Activated T-helper 1 cell treated with anti-CD3 and anti-CD28 coated beads, Interleukin-12 subunit alpha, Interleukin-12 subunit beta, Interleukin-2, Interleukin-4 antibody, amounts not matched to agents 30 ng/mL and 10 ng/mL and 1 ng/mL, durations not matched to agents 14 hours and 24 hours and 36 hours (primary cell): ENCODE measurements at regions not wholly inside any gene's neighbourhood (a gene's known extent, or its start where the extent isn't known, plus 50 kb on each side); places are given as distances from the start of the nearest gene placed in this dataset.

Experiments used
- DNase-seq: peaks from one replicate; pipeline ENCODE4 v3.0.0; 2021; ENCODE audit warnings: low spot score
- H3K27ac Mint-ChIP-seq: one replicate; pipeline ENCODE4 v1.8.0; 2021; ENCODE audit warnings: mild to moderate bottlenecking, mixed read lengths
- H3K27me3 Mint-ChIP-seq: one replicate; pipeline ENCODE4 v1.8.0; 2022; ENCODE audit warnings: mild to moderate bottlenecking, moderate library complexity, mixed read lengths; ENCODE audit not compliant: insufficient read depth
- H3K36me3 Mint-ChIP-seq: one replicate; pipeline ENCODE4 v1.8.0; 2021; ENCODE audit warnings: low read depth, mixed read lengths
- H3K4me1 Mint-ChIP-seq: one replicate; pipeline ENCODE4 v1.8.0; 2021; ENCODE audit warnings: low read depth, mixed read lengths
- H3K4me3 Mint-ChIP-seq: one replicate; pipeline ENCODE4 v1.8.0; 2021; ENCODE audit warnings: mild to moderate bottlenecking, moderate library complexity, mixed read lengths
- H3K9me3 Mint-ChIP-seq: one replicate; pipeline ENCODE4 v1.8.0; 2021; ENCODE audit warnings: mixed read lengths
- intact Hi-C: fragments of 100-400 bp; cut with micrococcal nuclease; formaldehyde crosslinking; loops from one replicate; pipeline ENCODE4 v1.15.1; 2024

DNA sequence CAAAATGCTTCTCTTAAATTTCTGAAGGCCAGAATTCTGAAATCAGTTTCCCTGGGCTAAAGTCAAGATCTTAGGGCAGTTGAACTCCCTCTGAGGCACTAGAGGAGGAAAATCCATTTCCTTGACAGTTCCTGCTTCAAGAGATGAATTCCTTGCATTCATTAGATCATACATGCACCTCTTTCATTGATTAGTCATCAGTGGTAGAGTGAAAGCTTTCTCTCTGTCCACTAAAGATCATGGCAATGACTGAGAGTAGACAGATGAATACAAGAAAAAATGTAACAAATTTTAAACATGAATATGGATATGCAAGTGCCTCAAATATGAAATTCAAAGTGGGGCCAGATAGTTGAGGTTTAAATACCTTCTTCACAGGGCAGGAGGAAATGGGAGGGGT, 693.4 kb upstream of the TMEFF2 start:
- H3K27me3 Mint-ChIP-seq, result no peaks in the 10 kb centered on the region
- no peak overlapping the region for H3K27ac Mint-ChIP-seq
- no peak for DNase-seq
- H3K36me3 Mint-ChIP-seq, result no peaks in the 10 kb centered on the region
- H3K4me3 Mint-ChIP-seq, result no peak overlapping the region
- no peaks in the 10 kb centered on the region for H3K4me1 Mint-ChIP-seq
- intact Hi-C loops, result no loop called here
- H3K9me3 Mint-ChIP-seq, result no peaks in the 10 kb centered on the region

DNA sequence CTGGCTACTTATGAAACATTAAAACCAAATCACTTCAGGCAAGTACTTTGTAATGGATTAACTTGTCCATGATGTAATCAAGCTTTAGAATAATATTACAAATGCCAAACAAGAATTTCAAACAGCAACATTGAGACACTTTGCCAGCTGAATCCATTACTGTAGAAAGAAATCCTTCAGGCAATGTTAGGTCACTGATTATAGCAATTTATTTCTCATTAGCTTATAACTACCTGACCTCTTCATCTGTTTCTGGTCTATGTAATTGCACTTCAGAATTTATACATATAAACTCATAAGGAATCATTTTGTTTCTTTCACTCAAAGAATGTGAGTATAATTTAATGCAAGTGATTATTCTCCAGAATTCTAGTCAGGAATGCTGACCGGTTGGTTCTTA, 692.6 kb upstream of the TMEFF2 start:
- H3K9me3 Mint-ChIP-seq, result no peaks in the 10 kb centered on the region
- no peaks in the 10 kb centered on the region for H3K27me3 Mint-ChIP-seq
- H3K27ac Mint-ChIP-seq, result no peak overlapping the region
- intact Hi-C loops, result no loop called here
- H3K4me3 Mint-ChIP-seq, result no peak overlapping the region
- H3K36me3 Mint-ChIP-seq, result no peaks in the 10 kb centered on the region
- no peaks in the 10 kb centered on the region for H3K4me1 Mint-ChIP-seq
- DNase-seq, result no peak

DNA sequence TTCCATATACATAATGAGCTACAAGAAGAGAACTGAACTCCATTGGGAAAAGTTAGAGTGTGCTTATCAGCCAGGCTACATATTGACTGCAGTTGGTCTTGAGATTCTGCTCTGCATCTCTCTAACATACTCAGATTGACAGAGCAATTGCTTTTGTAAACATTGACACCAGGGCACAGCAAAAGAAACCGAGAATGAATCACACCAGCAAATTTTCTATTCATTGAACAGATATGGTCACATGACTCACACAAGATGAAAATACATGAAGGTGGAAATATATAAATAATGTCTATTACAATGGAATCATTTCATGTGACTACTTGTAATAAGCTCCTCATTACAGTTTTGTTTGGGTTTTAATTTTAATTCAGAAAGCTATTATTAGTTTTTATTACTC, 691.9 kb upstream of the TMEFF2 start:
- H3K9me3 Mint-ChIP-seq, result no peaks in the 10 kb centered on the region
- no peaks in the 10 kb centered on the region for H3K27me3 Mint-ChIP-seq
- H3K4me1 Mint-ChIP-seq, result no peaks in the 10 kb centered on the region
- H3K36me3 Mint-ChIP-seq, result no peaks in the 10 kb centered on the region
- intact Hi-C loops, result no loop called here
- no peak overlapping the region for H3K4me3 Mint-ChIP-seq
- no peak overlapping the region for H3K27ac Mint-ChIP-seq
- DNase-seq, result no peak

DNA sequence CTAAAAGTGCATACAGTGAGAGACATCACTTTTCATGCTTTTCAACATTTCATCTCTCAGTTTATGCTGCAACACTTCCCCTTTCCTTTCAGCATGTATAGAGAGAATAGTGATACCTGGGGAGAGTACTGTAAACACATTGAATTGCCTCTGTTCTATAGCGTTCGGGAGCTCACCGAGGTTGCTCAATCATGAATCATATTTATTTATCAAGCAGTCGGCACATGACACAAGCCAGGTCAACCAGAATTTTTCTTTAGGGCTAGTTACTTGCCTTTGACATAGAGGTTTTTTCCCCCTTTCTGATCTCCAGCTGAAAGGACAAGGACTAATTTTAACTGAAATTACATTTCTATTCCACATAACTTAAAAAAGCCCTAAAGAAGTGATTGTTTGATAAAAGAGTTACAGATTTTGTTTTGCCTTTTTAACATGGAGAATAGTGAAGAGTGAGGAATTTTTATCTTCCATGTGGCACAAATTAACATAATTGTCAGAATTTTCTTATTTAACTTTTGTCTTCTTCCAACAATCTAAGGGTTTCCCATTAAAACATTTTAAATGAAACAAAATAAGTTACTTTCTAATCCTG, 690.9 kb upstream of the TMEFF2 start:
- H3K36me3 Mint-ChIP-seq, result no peaks in the 10 kb centered on the region
- intact Hi-C loops, result no loop called here
- no peak overlapping the region for H3K27ac Mint-ChIP-seq
- DNase-seq, result no peak
- H3K27me3 Mint-ChIP-seq, result no peaks in the 10 kb centered on the region
- H3K9me3 Mint-ChIP-seq, result no peaks in the 10 kb centered on the region
- H3K4me1 Mint-ChIP-seq, result no peaks in the 10 kb centered on the region
- no peak overlapping the region for H3K4me3 Mint-ChIP-seq

DNA sequence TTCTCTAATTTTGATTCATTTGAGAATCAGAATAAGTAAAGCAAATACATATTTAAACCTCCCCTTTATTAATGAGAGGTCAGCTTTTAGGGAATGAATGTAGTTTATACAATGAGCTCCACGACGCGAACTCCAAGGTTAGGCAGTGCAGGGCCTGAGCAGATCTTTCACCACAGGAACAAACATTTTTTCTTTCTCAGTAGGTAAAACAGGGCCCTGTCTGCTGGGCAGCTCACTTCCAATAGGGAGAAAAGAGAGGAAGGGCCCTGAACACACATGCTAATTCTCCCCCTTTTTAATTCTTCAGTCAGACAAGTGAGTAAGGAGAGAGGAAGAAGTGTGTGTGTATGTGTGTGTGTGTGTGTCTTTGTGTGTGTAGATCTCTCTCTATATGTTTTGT, 682.4 kb upstream of the TMEFF2 start:
- H3K36me3 Mint-ChIP-seq, result no peaks in the 10 kb centered on the region
- no peaks in the 10 kb centered on the region for H3K4me1 Mint-ChIP-seq
- H3K4me3 Mint-ChIP-seq, result no peak overlapping the region
- H3K27ac Mint-ChIP-seq, result no peak overlapping the region
- H3K27me3 Mint-ChIP-seq, result no peaks in the 10 kb centered on the region
- no peaks in the 10 kb centered on the region for H3K9me3 Mint-ChIP-seq
- intact Hi-C loops, result no loop called here
- no peak for DNase-seq

DNA sequence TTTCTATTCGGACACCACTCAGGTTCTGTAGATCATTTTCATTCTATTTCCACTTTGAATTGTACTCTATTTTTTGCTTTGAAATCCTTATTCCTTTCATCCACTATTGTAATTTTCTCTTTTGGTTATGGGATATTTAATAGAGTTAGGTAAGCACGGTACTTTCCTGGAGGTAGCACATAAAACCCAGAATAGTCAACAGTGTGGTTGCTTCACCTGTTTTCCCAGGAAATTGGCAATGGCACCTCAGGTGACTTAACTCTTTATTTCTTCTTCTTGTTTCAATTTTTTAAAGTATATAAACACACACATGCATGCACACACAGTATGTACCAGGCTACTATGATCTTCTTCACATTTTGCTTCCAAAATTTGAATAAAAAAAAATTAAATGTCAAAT, 682.0 kb upstream of the TMEFF2 start:
- no peak overlapping the region for H3K27ac Mint-ChIP-seq
- no peaks in the 10 kb centered on the region for H3K36me3 Mint-ChIP-seq
- no peak for DNase-seq
- H3K4me3 Mint-ChIP-seq, result no peak overlapping the region
- no peaks in the 10 kb centered on the region for H3K9me3 Mint-ChIP-seq
- no peaks in the 10 kb centered on the region for H3K4me1 Mint-ChIP-seq
- H3K27me3 Mint-ChIP-seq, result no peaks in the 10 kb centered on the region
- intact Hi-C loops, result no loop called here

DNA sequence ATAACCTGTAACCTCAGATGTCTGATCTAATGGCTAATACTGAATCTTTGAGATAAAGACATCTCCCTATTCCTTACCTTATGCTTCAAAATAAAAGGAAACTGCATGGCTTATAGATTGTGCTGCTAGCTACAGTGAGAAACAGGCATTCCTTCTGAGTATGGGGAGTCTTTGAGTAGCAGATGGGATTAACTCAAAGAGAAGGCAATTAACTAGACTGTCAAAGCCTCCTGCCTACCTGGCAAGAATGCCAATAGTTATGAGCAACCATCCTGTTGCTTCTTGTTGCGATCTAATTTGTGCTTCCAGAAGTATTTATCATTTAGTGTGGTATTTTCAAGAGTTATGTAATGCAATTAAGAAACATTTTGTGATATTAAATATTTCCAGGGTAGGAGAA, 660.0 kb upstream of the TMEFF2 start:
- no peaks in the 10 kb centered on the region for H3K36me3 Mint-ChIP-seq
- no peaks in the 10 kb centered on the region for H3K27me3 Mint-ChIP-seq
- H3K27ac Mint-ChIP-seq, result no peak overlapping the region
- no peak for DNase-seq
- H3K9me3 Mint-ChIP-seq, result no peaks in the 10 kb centered on the region
- intact Hi-C loops, result no loop called here
- no peak overlapping the region for H3K4me3 Mint-ChIP-seq
- H3K4me1 Mint-ChIP-seq, result no peaks in the 10 kb centered on the region

DNA sequence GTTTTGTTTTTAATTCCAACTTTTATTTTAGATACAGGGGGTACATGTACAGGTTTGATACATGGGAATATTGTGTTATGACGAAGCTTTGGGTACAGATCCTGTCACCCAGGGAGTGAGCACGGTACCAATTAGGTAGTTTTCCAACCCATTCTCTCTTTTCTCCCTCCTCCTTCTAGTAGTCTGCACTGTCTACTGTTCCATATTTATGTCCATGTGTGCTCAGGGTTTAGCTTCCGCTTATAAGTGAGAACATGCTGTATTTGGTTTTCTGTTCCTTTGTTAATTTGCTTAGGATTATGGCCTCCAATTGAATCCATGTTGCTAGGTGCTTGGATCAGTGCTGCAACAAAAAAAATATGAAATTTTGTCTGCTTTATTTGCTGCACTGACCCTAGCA, 659.3 kb upstream of the TMEFF2 start:
- Mint-ChIP-seq H3K27me3 (no peaks in the 10 kb centered on the region), H3K4me1 (no peaks in the 10 kb centered on the region), H3K27ac (no peak overlapping the region), H3K36me3 (no peaks in the 10 kb centered on the region), H3K4me3 (no peak overlapping the region), H3K9me3 (no peaks in the 10 kb centered on the region)
- intact Hi-C loops, result no loop called here
- no peak for DNase-seq

DNA sequence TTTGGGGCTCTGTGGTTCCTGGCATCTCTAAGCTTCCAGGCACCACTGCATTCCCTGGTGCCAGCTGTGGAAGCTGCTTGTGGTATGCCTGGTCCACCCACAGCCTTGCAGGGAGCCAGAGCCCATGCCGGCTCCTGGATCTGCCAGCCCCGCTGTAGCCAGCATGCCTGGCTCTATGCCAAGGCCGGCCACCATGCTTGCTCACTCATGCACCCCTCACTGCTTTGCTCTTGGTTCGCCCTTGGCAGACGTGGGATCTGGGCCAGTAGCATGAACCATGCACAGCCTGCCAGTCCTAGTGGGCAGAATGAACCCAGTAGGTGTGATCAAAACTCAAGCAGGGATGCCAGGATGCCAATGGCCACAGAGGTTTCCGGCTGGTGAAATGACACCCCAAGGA, 634.2 kb upstream of the TMEFF2 start:
- intact Hi-C loops, result no loop called here
- Mint-ChIP-seq H3K4me3 (no peak overlapping the region), H3K36me3 (no peaks in the 10 kb centered on the region), H3K27me3 (no peaks in the 10 kb centered on the region), H3K27ac (no peak overlapping the region), H3K9me3 (no peaks in the 10 kb centered on the region), H3K4me1 (no peaks in the 10 kb centered on the region)
- no peak for DNase-seq

DNA sequence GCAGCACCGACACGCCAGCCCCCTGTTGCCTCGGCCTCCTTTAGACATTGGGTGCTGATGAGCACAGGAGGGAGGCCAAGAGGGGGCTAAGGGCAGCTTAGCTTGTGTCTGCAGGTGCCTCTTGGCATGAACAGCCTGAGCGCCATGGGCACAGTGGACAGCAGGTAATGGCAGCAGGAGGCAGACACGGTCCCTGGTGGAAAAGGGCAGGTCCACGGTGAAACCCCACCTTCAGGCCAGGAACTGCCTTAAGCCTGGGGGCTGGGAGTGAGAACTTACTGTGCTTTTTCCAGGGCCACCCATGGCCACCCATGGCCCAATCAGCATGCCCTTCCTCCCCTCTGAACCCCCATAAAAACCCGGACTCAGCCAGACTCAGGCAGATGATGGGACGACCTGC, 633.4 kb upstream of the TMEFF2 start:
- Mint-ChIP-seq H3K4me3 (no peak overlapping the region), H3K36me3 (no peaks in the 10 kb centered on the region), H3K9me3 (no peaks in the 10 kb centered on the region), H3K4me1 (no peaks in the 10 kb centered on the region), H3K27ac (no peak overlapping the region), H3K27me3 (no peaks in the 10 kb centered on the region)
- intact Hi-C loops, result no loop called here
- DNase-seq, result no peak

DNA sequence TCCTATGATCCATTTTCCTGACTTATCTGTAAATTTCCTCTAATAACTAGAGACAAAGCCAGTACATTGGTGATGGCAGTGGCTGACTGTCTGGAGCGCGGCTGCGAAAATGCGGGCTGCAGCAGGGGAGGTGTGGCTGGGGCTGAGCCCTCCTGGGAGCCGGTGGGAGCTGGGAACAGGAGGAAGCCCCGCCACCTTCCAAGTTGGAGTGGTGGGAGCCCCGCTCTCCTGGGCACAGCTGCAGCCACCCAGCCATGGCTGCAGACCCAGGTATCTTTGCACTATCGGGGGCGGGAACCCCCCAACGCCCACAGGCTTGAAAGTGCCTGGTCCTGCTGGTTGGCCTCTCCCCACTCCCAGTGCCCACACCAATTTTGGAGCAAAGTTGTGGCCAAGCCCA, 633.0 kb upstream of the TMEFF2 start:
- H3K36me3 Mint-ChIP-seq, result no peaks in the 10 kb centered on the region
- H3K9me3 Mint-ChIP-seq, result no peaks in the 10 kb centered on the region
- H3K4me1 Mint-ChIP-seq, result no peaks in the 10 kb centered on the region
- DNase-seq, result no peak
- no peak overlapping the region for H3K27ac Mint-ChIP-seq
- H3K4me3 Mint-ChIP-seq, result no peak overlapping the region
- no peaks in the 10 kb centered on the region for H3K27me3 Mint-ChIP-seq
- intact Hi-C loops, result no loop called here

DNA sequence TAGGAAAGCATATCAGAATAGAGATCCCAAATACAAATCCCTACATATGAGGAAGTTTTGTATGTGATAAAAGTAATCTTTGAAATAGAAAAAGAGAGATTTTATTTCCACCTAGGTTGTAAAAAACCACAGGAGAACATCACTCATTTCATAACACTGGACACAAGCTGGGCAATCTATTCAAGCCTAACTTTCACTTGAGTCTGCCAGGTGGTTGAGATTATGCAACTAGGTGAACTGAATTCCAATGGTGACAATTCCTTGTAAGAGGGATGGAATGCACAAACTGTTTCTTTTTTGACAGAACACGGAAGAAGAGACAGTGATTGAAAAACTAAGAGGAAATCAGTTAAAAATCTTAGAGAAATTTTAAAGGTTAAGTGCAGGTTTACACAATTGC, 619.6 kb upstream of the TMEFF2 start:
- no peaks in the 10 kb centered on the region for H3K36me3 Mint-ChIP-seq
- DNase-seq, result no peak
- no peak overlapping the region for H3K4me3 Mint-ChIP-seq
- intact Hi-C loops, result no loop called here
- peaks cover 3% of the 10 kb centered on the region for H3K9me3 Mint-ChIP-seq
- H3K27me3 Mint-ChIP-seq, result no peaks in the 10 kb centered on the region
- no peaks in the 10 kb centered on the region for H3K4me1 Mint-ChIP-seq
- no peak overlapping the region for H3K27ac Mint-ChIP-seq

DNA sequence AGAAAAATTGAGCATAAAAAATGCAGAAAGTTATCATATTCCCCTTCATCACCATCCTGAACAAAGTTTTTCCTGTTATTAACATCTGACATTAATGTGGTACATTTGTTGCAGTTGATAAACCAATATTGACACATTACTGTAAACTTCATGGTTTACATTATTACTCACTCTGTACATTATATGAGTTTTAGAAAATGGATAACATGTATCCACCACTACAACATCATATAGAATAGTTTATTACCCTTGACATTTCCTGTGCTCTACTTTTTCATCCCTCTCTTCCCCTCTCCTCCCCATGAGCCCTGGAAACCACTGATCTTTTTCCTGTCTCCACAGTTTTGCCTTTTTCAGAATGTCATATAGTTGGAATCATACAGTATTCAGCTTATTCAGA, 618.6 kb upstream of the TMEFF2 start:
- Mint-ChIP-seq H3K27me3 (no peaks in the 10 kb centered on the region), H3K9me3 (no peaks in the 10 kb centered on the region), H3K4me1 (no peaks in the 10 kb centered on the region), H3K27ac (no peak overlapping the region), H3K36me3 (no peaks in the 10 kb centered on the region), H3K4me3 (no peak overlapping the region)
- intact Hi-C loops, result no loop called here
- no peak for DNase-seq

DNA sequence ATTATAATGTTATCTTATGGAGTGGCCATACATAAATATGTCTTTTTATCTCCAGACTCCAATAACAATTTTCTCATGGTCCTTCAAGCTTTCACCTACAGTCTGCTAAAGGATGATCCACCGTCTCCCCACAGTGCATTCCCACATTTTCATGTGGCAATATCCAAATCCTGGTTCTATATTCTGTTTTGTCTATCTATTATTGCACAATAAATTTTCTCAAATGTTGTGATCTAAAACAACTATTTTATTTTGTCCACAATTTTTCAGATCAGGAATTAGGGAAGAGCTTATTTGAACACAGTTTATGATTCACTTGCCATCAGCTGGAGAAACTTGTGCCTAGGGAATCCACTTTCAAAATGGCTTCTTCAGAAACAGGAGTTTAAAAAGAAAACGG, 614.4 kb upstream of the TMEFF2 start:
- no peak overlapping the region for H3K4me3 Mint-ChIP-seq
- intact Hi-C loops, result no loop called here
- no peak for DNase-seq
- no peaks in the 10 kb centered on the region for H3K9me3 Mint-ChIP-seq
- no peaks in the 10 kb centered on the region for H3K27me3 Mint-ChIP-seq
- H3K27ac Mint-ChIP-seq, result no peak overlapping the region
- H3K36me3 Mint-ChIP-seq, result no peaks in the 10 kb centered on the region
- H3K4me1 Mint-ChIP-seq, result no peaks in the 10 kb centered on the region
